BLaER1 treated with 17β-estradiol and CSF1 and Interleukin-3, amounts not matched to agents 10 nM and 100 nM (cell line): ENCODE measurements at regions not wholly inside any gene's neighbourhood (a gene's known extent, or its start where the extent isn't known, plus 50 kb on each side); places are given as distances from the start of the nearest gene placed in this dataset.

Experiments
- H3K27ac ChIP-seq, 11 experiments: shearing (Covaris generic); formaldehyde crosslinking; 2 replicates each; pipeline ENCODE4 v1.8.1; 2022
- H3K27me3 ChIP-seq, 11 experiments: shearing (Covaris generic); formaldehyde crosslinking; 2 replicates each; pipeline ENCODE4 v1.8.1; 2022
- H3K36me3 ChIP-seq, 11 experiments: shearing (Covaris generic); formaldehyde crosslinking; 2 replicates each; pipeline ENCODE4 v1.8.1; 2022
- H3K4me1 ChIP-seq, 10 experiments: shearing (Covaris generic); formaldehyde crosslinking; 2 replicates each; pipeline ENCODE4 v1.8.1; 2022
- H3K4me2 ChIP-seq, 11 experiments: shearing (Covaris generic); formaldehyde crosslinking; 2 replicates each; pipeline ENCODE4 v1.8.1; 2022
- H3K4me3 ChIP-seq, 10 experiments: shearing (Covaris generic); formaldehyde crosslinking; 2 replicates each; pipeline ENCODE4 v1.8.1; 2022
- H3K9ac ChIP-seq, 11 experiments: shearing (Covaris generic); formaldehyde crosslinking; 2 replicates each; pipeline ENCODE4 v1.8.1; 2022
- H3K9me3 ChIP-seq, 11 experiments: shearing (Covaris generic); formaldehyde crosslinking; replicated peaks in 1 of 11; 2 replicates each; pipeline ENCODE4 v1.8.1; 2022
- H4K20me1 ChIP-seq, 11 experiments: shearing (Covaris generic); formaldehyde crosslinking; 2 replicates each; pipeline ENCODE4 v1.8.1; 2022
- Cebpa-rat ChIP-seq, 11 experiments: shearing (Covaris generic); IDR thresholded peaks; 2 replicates each; pipeline ENCODE4 v1.8.1; 2022

- Histone ChIP-seq H4K20me1 (no peaks in the 10 kb centered on the region), H3K36me3 (no peaks in the 10 kb centered on the region), H3K4me1 (no peaks in the 10 kb centered on the region), H3K9me3 (peaks cover under 1 to 7% (median 2%) of the 10 kb centered on the region in 11 experiments; a peak in 12 of 22 replicates), H3K4me3 (no peak overlapping the region), H3K27ac (no peak overlapping the region), H3K4me2 (no peak overlapping the region), H3K27me3 (no peaks in the 10 kb centered on the region), H3K9ac (no peak overlapping the region)
- TF ChIP-seq Cebpa-rat (IDR thresholded peaks at IDR 0.05) = no peak
Observed at GRCh38 chr9:14983599-14983998, 73.4 kb upstream of the FREM1 start.

DNA sequence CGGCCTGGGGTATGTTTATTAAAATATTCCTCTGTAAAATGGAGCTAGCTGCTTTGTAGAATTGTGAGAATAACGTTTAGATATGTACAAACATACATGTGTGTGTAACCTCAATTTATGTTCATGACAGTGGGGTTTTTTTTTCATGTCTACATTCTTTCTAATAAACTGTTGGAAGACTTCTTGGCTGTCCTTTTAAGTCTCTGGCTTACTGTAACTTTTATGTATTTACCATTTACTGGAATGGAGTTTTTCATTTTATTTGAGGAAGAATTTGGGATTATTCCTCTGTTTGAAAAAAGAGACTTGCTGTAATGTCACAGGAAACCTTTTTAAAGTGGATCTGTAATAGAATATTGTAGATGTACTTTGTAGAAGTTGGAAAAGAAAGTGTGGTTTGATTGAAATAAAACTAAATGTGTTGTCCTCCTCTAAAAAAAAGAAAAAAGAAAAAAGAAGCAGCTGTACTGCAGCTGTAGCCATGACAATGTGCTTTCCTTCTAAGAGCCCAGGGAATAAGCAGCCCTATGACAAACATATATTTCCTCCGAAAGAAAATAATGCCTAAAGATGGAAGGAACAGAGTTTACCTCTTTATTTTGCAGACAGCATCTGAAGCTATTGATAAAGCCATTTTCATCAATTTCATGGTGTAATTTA, 71.2 kb upstream of the FREM1 start:
- no peaks in the 10 kb centered on the region for H3K36me3 ChIP-seq

DNA sequence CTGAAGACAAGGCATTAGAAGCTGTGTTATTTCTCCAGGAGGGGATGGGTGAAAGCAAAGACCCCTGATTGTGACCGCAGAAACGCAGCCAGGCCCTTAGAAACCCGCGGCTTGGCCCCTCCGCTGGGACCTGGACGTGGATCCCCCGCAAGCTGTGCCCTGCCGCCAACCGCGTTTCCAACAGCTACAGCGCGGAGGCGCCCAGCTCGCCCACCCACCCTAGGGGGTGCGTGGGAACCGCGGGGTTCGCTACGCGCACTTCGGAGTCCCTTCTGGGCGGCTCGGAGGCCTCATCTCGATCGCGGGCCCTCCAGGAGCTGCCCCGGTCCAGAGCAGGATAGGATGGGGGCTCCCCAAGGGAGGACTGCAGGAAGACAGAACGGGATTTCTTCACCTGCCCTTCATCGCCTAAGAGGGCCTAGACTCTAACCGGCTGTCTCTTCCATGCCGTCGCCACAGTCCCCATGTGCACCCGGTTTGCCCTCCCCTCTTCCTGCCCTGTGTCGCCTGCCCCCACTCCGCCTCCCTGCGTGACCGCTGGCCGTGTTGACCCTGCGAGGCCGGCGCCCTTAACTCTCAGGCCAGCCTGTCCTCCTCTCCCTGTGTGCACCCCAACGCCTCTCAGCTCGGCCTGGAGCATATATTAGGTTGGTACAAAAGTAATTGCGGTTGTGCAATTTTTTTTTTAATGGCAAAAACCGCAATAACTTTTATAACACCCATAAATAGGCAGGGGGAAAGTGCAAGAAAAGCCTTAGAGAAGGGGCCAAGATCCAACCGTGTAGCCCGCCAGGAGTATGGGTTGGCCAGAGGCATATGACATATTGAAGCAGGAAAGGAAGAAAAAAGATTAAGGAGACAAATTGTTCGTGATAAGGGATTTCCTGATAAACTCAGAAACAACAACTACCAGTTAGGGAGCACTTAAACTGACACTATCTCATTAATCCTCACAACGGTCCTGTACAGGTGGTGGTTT, 68.1 kb upstream of the FREM1 start:
- H3K27me3 ChIP-seq = no peaks in the 10 kb centered on the region
- H3K36me3 ChIP-seq = no peaks in the 10 kb centered on the region
- no peaks in the 10 kb centered on the region for H3K4me1 ChIP-seq
- H3K27ac ChIP-seq = no peak overlapping the region
- H4K20me1 ChIP-seq = no peaks in the 10 kb centered on the region
- no peak overlapping the region for H3K4me3 ChIP-seq
- H3K4me2 ChIP-seq = no peak overlapping the region
- H3K9me3 ChIP-seq = peaks cover 8 to 22% (median 13%) of the 10 kb centered on the region in 11 experiments; a peak in 19 of 22 replicates
- TF ChIP-seq Cebpa-rat (IDR thresholded peaks at IDR 0.05) = no peak
- H3K9ac ChIP-seq = no peak overlapping the region

More for the DNA sequence above, 71.2 kb upstream of the FREM1 start:
- no peak for TF ChIP-seq Cebpa-rat (IDR thresholded peaks at IDR 0.05)
- Histone ChIP-seq H3K9me3 (peaks cover 8 to 22% (median 13%) of the 10 kb centered on the region in 11 experiments; a peak in 19 of 22 replicates), H3K9ac (no peak overlapping the region), H3K4me1 (no peaks in the 10 kb centered on the region), H4K20me1 (no peaks in the 10 kb centered on the region), H3K27me3 (no peaks in the 10 kb centered on the region), H3K4me3 (no peak overlapping the region), H3K27ac (no peak overlapping the region), H3K4me2 (no peak overlapping the region)

DNA sequence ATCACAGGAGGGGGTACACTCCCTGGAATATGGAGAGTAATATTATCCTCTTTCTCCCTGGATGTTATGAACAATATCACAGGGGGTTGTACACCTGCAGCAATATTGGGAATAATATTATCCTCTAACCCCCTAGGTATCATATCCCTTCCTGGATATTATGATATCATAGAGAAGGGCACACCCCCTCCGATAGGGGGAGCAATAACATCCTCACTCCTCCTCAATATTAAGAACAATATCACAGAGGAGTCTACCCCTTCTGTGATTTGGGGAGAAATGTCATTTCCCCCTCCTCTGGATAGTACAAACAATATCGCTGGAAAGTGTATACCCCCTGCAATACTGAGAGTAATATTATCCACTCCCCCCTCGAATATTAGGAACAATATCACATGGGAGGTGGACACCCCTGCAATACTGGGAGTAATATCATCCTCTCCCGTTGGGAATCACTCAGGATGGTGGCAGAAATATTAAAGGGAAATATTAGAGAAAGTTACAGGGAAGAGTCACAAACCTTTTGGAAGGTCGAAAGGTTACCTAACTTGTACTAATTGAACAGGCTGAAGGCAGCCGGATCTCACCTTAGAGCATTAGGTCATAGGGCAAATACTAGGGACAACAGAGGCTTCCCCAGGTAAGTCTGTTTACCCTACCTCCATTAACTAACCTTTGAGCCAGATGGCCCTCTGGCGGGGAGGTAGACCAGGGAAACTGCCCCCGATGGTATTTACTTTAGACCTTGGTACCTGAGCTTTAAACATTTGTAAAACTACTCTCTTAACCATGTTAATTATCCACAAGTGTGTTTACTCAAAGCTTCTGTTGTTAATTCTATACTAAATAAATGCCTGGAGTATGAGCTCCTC, 57.5 kb upstream of the FREM1 start:
- Histone ChIP-seq H3K4me3 (no peak overlapping the region), H3K36me3 (no peaks in the 10 kb centered on the region), H3K27ac (no peak overlapping the region), H3K9ac (no peak overlapping the region), H4K20me1 (no peaks in the 10 kb centered on the region), H3K4me1 (no peaks in the 10 kb centered on the region), H3K27me3 (no peaks in the 10 kb centered on the region), H3K9me3 (no peaks in the 10 kb centered on the region), H3K4me2 (no peak overlapping the region)
- TF ChIP-seq Cebpa-rat (IDR thresholded peaks at IDR 0.05) = no peak

GRCh38 chr9:14962193-14962882, 52.1 kb upstream of the FREM1 start:
- Histone ChIP-seq H4K20me1 (no peaks in the 10 kb centered on the region), H3K9me3 (no peaks in the 10 kb centered on the region), H3K27ac (no peak overlapping the region), H3K4me2 (no peak overlapping the region), H3K4me3 (no peak overlapping the region), H3K27me3 (no peaks in the 10 kb centered on the region), H3K36me3 (no peaks in the 10 kb centered on the region), H3K4me1 (0 out of 20 replicates have a peak, but pooled peaks cover 0 to 8% (median 0%) of the 10 kb centered on the region in 10 experiments), H3K9ac (no peak overlapping the region)
- TF ChIP-seq Cebpa-rat (IDR thresholded peaks at IDR 0.05) = no peak

GRCh38 chr9:14961372-14962068, 51.3 kb upstream of the FREM1 start:
- Histone ChIP-seq H3K4me2 (no peak overlapping the region), H3K27ac (no peak overlapping the region)

GRCh38 chr9:14960881-14961280, 50.7 kb upstream of the FREM1 start:
- Histone ChIP-seq H3K9ac (no peak overlapping the region), H3K27me3 (no peaks in the 10 kb centered on the region), H3K4me3 (no peak overlapping the region), H4K20me1 (no peaks in the 10 kb centered on the region), H3K4me2 (no peak overlapping the region), H3K36me3 (no peaks in the 10 kb centered on the region), H3K27ac (no peak overlapping the region), H3K9me3 (no peaks in the 10 kb centered on the region), H3K4me1 (0 out of 20 replicates have a peak, but pooled peaks cover 0 to 8% (median 0%) of the 10 kb centered on the region in 10 experiments)
- no peak for TF ChIP-seq Cebpa-rat (IDR thresholded peaks at IDR 0.05)

More at GRCh38 chr9:14961372-14962068, 51.3 kb upstream of the FREM1 start:
- 0 out of 20 replicates have a peak, but pooled peaks cover 0 to 8% (median 0%) of the 10 kb centered on the region in 10 experiments for H3K4me1 ChIP-seq
- no peaks in the 10 kb centered on the region for H3K9me3 ChIP-seq
- no peaks in the 10 kb centered on the region for H4K20me1 ChIP-seq
- H3K27me3 ChIP-seq = no peaks in the 10 kb centered on the region
- no peak for TF ChIP-seq Cebpa-rat (IDR thresholded peaks at IDR 0.05)
- H3K4me3 ChIP-seq = no peak overlapping the region
- no peaks in the 10 kb centered on the region for H3K36me3 ChIP-seq
- H3K9ac ChIP-seq = no peak overlapping the region
